Lower leg skin (tissue), 4 donors: ENCODE measurements at regions not wholly inside any gene's neighbourhood (a gene's known extent, or its start where the extent isn't known, plus 50 kb on each side); places are given as distances from the start of the nearest gene placed in this dataset.

ENCODE experiments used
- DNase-seq, 2 donors: peaks; one replicate each; pipeline ENCODE4 v3.0.0-alpha.2; 2019; ENCODE audit warnings: low spot score in 2 of 2
- H3K4me3 ChIP-seq: fragments of 200-600 bp; sonication (generic); 2 replicates; pipeline ENCODE4 v1.5.1; 2017; ENCODE audit warnings: mild to moderate bottlenecking, low read depth; ENCODE audit not compliant: poor library complexity, severe bottlenecking
- POLR2A ChIP-seq, 2 donors: fragments of 450-650 bp; IDR thresholded peaks; one replicate each; pipeline ENCODE4 v1.6.1; 2016 to 2017; ENCODE audit warnings: antibody characterized with exemption in 2 of 2, mild to moderate bottlenecking in 1 of 2, moderate library complexity in 1 of 2
- WGBS, 2 donors: methylation state at CpG; one replicate each; pipeline ENCODE4 v1.1.5; 2018; 5-methylcytosine and 5-hydroxymethylcytosine counted together
- intact Hi-C: fragments of 100-400 bp; cut with DNase I; formaldehyde crosslinking; loops from one replicate; pipeline ENCODE4 v1.15.0; 2023; ENCODE audit warnings: low total_unique reads
- TF ChIP-seq, protein P1 (sequence below), 3 donors: fragments of 450-650 bp; IDR thresholded peaks; one replicate each; pipeline ENCODE4 v1.5.1; 2016; ENCODE audit warnings: antibody characterized with exemption in 3 of 3, mild to moderate bottlenecking in 3 of 3, moderate library complexity in 2 of 3

DNA sequence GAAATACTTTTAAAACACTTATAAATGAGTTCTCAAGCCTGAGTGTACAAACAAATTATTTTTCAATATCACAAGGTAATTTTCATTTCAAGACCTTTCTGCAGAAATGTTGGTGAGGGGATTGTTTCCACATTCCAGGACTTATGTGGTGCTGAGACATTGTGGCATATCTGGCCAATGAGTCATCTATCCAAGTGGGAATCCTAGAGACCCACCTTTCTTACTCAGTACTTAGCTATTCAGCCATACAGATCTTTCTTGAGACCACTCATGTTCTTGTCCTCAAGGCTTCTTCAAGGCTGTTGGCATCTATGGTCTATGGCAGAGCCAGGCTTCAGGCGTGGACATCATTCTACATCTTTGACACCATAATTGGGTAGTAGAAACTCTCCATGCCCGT, 225.4 kb downstream of the DKK1 start:
- H3K4me3 ChIP-seq: no peak overlapping the region
- no peak for TF ChIP-seq POLR2A (IDR thresholded peaks at IDR 0.05)
- TF ChIP-seq, protein P1, sequence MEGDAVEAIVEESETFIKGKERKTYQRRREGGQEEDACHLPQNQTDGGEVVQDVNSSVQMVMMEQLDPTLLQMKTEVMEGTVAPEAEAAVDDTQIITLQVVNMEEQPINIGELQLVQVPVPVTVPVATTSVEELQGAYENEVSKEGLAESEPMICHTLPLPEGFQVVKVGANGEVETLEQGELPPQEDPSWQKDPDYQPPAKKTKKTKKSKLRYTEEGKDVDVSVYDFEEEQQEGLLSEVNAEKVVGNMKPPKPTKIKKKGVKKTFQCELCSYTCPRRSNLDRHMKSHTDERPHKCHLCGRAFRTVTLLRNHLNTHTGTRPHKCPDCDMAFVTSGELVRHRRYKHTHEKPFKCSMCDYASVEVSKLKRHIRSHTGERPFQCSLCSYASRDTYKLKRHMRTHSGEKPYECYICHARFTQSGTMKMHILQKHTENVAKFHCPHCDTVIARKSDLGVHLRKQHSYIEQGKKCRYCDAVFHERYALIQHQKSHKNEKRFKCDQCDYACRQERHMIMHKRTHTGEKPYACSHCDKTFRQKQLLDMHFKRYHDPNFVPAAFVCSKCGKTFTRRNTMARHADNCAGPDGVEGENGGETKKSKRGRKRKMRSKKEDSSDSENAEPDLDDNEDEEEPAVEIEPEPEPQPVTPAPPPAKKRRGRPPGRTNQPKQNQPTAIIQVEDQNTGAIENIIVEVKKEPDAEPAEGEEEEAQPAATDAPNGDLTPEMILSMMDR (IDR thresholded peaks at IDR 0.05): no peak
- DNase-seq: no peak
- WGBS, 2 donors: 51 to 58% methylated on average over 2 of the region's 2 CpGs
- intact Hi-C loops: no loop called here

DNA sequence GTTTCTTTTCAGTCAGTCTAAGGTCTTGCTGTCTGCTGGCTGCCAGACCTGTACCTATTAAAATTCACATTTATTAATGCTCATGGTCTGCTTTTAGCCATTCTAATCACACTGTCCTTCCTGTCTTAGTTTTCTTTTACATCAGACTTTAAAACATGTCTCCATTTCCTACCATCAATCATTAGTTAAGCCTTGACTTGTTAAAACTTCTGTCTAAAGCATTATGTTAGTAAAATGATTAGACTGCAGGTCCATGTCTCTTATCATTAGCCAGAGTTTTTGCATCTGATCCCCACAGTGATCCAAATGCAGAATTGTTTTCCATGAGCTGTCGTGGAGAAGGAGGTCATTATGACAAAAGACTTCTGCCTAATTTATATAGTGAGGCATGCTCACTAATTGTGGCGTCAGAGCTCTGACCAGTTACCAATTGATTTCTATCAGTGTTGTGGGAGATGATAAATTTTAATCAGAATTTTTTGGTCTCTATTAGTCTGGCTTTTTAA, 226.5 kb downstream of the DKK1 start:
- DNase-seq: no peak
- intact Hi-C loops: no loop called here
- TF ChIP-seq, protein P1 (IDR thresholded peaks at IDR 0.05): no peak
- no peak for TF ChIP-seq POLR2A (IDR thresholded peaks at IDR 0.05)
- no peak overlapping the region for H3K4me3 ChIP-seq
- WGBS, 2 donors: 30 to 35% methylated on average over 2 of the region's 2 CpGs

DNA sequence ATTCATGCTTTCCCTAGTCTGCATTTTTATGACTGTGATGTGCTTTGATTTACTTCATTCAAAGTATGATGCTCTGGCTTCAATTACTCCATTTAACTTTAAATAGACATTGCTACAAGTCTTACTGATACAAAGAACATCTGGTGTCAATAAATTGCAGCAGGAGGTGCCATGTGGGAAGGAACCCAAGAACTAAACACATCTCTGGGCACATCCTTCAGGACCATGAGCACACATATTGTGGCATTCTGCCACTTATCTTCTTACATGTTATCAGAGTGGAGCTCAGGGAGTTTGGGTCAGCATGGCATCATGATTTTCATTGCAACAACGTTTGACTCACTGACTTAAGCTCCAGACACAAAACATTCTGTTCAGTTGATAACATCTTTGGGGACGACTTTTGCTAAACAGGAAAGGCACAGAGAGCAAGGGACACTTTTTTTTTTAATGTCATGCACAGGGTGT, 227.0 kb downstream of the DKK1 start:
- TF ChIP-seq POLR2A (IDR thresholded peaks at IDR 0.05): no peak
- TF ChIP-seq, protein P1 (IDR thresholded peaks at IDR 0.05): no peak
- WGBS, 2 donors: 18 to 23% methylated on average over 2 of the region's 2 CpGs
- intact Hi-C loops: no loop called here
- DNase-seq: peak; percentile 76 to 78
- H3K4me3 ChIP-seq: no peak overlapping the region

DNA sequence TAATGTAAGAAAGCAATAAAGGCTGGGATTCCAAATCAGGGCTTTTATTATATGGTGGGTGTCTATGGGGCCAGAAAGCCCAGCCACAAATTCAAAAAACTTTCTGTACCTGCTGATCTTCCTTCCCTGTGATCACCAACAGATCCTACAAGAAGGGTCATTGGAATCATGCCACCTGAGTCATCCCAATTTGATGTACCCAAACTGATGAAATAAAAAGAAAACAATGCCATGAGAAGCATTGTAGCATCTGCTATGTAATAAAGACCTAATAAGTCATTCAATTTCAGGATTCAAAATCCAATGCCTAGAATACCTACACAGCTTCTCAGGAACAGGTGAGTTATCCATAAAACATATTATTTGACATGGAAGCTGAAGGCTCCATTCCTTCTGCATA, 228.8 kb downstream of the DKK1 start:
- intact Hi-C loops: no loop called here
- DNase-seq: no peak
- no peak overlapping the region for H3K4me3 ChIP-seq
- no peak for TF ChIP-seq POLR2A (IDR thresholded peaks at IDR 0.05)
- TF ChIP-seq, protein P1 (IDR thresholded peaks at IDR 0.05): no peak

DNA sequence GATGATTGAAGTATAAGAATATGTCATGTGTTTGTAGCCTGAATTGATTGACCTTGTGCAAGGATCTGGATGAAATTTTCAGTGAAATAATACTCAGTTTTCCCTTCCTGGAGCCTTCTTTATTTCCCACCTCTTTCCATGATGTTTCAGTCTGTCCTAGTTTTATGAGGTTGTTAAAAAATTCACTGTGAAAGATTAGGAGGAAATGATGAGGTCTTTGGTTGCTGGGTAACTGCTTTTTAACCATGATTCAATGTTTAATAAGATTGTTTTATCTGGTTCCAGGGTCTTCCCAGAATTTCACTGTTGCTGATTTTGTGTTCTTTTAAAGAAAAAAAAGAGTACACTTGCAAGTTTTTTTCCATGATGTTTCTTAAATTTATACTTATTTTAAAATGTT, 221.5 kb downstream of the MBL2 start:
- no peak overlapping the region for H3K4me3 ChIP-seq
- no peak for DNase-seq
- TF ChIP-seq, protein P1 (IDR thresholded peaks at IDR 0.05): no peak
- intact Hi-C loops: no loop called here

DNA sequence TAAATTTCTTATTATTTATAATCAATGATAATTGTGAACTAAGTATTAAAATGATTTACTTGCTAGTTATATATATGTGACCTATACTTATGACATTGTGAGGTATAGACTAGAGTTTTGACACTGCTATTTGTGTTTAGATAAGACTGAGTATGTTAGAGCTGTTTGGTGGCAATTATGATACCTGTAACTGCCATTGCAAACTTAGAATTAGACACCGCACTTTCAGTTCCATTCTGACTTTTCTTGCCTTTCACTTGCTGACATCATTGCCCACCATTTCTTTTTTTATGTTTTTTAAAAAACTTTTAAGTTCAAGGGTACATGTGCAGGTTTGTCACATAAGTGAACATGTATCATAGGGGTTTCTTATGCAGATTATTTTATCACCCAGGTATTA, 214.5 kb downstream of the MBL2 start:
- H3K4me3 ChIP-seq: no peak overlapping the region
- DNase-seq: no peak
- TF ChIP-seq, protein P1 (IDR thresholded peaks at IDR 0.05): no peak
- TF ChIP-seq POLR2A (IDR thresholded peaks at IDR 0.05): no peak
- WGBS, 2 donors: 96 to 98% methylated on average over 1 of the region's 1 CpG
- intact Hi-C loops: no loop called here
